IPS DF 4.7 (cell line): ENCODE measurements at regions not wholly inside any gene's neighbourhood (a gene's known extent, or its start where the extent isn't known, plus 50 kb on each side); places are given as distances from the start of the nearest gene placed in this dataset.
"Not testable (repeated sequence)": the region's sequence is repeated elsewhere in the genome, so short reads cannot be mapped to it uniquely, and the experiment has no call there.

Experiments
- DNase-seq: peaks from one replicate; pipeline ENCODE4 v3.0.0-alpha.2; 2013; ENCODE audit warnings: low spot score; ENCODE audit errors: extremely low read depth

DNA sequence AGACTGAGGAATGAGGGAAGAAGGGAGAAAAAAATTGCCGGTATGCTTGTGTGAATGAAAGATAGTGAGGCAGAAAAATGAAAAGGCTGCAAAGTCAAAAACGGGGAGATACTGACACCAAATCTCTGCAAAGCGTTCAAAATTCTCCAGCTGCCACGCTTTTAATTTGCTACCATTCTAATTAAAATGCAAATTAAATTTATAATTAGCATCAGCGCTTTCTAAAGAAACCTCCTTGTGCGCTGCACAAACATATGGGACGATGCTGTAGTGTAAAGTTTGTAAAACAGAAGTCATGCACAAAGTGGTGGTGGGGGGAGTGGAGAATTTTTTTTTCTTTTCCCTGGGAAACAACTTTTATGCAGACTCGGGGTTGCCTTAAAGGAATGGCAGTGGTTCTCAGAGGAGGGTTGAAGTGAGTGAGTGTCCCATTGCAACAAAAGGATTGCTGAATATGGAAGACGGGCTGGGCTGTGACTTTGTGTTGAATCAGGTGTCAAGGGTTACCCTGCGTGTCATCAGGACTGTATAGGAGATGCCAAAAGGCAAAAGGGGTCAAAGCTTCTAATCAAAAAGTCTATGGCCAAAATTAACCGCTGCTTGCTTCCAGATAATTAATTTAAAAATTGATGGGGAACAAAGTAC lies 472.2 kb downstream of the NR2F2 start:
- no peak for DNase-seq

DNA sequence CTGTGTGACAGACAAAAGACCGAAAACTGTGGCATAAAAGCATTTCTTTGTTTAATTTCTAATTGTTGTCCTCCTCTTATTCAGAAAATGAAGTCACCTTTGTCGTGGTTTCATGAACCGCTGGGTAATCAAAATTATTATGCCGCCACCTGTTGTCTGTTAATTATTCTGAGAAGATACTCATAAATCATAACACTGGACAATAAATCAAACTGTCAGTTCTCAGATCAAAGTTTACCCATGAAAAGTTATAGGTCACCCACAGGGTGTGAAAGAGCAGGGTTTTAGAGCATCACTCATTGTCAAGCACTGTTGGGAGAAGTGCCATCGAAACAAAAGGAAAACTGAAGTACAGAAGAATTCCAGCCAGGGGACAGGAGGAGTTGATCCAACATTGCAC lies 474.3 kb downstream of the NR2F2 start:
- no peak for DNase-seq

- DNase-seq: no peak
Observed at GRCh38 chr15:96807361-96807760, 476.9 kb downstream of the NR2F2 start.

DNA sequence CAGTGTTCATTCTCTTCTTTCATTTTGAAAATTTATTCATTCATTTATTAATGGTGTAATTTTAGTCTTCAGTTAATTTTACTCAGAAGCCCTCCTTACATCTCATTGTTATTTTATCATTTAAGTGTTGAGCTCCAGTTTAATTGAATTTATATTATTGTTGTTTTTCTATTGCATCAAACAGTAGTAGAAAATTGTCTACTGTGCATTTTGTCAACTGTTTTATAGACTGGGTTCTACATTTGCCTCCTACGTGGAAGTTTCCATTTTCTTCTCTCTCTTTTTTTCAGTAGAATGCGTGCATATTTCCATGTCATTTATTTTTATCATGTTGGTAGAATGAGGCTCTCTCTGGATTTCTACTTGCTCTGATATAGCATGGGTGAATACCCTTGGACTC lies 487.4 kb downstream of the NR2F2 start:
- no peak for DNase-seq

- DNase-seq: no peak
Observed at GRCh38 chr15:96818861-96819260, 488.4 kb downstream of the NR2F2 start.

DNA sequence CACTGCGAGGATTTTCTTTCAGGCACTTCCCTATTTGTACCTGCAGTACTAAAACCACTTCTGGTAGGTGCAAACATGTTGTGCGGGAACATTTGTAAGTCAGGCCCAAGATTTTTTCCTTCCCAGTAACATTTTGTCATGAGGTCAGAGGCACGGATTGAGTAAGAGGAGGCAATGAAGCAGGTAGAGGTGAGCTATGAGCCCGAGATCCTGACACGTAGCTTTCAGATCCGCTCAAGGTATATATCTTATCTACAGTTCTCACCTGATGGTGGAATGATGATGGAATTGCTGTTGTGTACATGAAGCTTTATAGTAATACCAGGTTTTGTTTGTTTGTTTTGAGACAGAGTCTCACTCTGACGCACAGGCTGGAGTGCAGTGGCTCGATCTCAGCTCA lies 497.5 kb downstream of the NR2F2 start:
- no peak for DNase-seq

GRCh38 chr15:96837241-96837970 lies 506.9 kb downstream of the NR2F2 start:
- DNase-seq: no peak

DNA sequence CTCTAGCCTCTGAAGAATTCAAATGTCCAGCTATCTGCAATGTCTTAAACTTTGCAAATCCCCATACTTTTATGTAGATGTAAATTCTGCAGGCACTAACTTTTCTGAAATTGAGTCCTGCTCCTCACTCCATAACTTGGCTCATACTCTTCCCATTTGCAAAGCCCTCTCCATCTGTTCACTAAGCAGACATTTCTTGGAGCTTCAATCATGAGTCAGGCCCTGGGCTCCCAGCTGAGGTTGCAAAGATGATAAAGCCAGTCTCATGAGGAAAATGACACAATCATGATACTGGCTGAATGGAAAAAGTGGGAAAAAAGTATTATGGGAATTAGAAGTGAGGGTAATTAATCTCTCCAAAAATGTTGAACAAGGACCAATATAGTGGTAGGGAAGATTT lies 507.6 kb downstream of the NR2F2 start:
- no peak for DNase-seq

DNA sequence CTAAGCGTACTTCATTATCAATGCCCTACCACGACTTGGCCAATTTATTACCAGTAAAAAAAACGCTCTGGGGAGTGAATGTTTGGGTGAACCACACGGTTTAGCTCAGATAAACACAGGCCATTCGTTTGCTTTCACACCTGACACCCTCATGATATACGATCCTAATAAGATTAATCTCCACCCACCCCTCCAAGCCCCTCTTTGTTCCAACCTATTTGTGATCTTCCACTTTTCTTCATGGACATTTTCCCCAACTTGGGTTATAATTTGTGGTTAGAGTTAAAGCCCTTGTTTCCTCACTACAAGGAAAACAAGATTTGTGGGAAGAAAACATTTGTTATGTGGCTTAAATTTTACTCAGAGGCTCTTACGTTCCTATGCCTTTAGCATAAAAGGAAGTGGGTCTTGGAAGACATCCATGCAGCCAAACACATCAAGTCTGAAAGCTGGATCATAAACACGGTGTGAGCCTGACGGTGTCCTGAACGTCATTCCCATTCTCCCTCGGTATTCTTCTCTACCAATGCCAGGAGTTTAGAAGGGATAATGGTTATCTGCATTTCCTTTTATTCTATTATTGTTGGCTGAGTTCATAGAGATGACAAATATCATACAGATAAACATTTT lies 518.9 kb downstream of the NR2F2 start:
- no peak for DNase-seq

GRCh38 chr15:96851613-96852012 lies 521.1 kb downstream of the NR2F2 start:
- no peak for DNase-seq

- DNase-seq: no peak
Observed at GRCh38 chr15:96858694-96859093, 528.2 kb downstream of the NR2F2 start.

GRCh38 chr15:96860741-96861140 lies 530.2 kb downstream of the NR2F2 start:
- no peak for DNase-seq

GRCh38 chr15:96867992-96868391 lies 537.5 kb downstream of the NR2F2 start:
- DNase-seq: no peak

DNA sequence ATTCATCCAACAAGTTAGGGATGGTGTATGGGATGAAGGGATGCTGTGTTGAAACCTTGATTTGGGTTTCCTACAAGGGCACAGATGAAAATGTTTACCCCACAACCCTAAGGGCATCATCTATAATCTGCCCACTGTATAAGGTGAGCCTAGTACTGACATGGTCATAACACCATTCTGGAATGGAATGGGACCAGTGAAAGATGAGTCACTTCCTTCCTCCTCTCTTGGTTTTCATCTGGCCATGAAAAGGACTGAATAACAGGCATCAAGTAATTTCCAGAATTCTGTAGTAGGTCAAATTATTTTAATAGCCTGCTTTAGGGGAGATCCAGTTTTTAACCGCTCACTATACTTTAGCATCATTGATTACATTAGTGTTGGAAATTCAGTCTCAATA lies 538.6 kb downstream of the NR2F2 start:
- no peak for DNase-seq

GRCh38 chr15:96869790-96870189 lies 539.3 kb downstream of the NR2F2 start:
- no peak for DNase-seq

DNA sequence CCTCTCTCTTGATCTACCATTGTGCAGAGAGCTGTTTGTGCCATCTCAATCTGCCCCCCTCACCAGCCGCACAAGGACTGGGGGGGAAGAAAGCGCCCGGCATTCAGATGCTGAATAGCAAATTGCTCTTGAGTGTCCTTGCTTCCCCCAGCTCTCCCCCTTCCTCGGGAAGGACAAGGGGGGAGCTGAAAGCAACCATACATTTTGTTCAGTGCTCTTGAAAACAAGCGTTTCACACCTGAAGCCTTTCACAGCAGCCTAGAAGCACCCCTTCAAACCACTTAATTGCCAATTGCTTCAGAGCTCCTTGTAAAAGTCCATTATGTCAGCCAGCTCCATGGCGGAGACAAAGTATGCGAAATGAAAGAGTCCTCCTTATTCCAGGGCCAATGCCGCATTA lies 540.1 kb downstream of the NR2F2 start:
- no peak for DNase-seq

GRCh38 chr15:96877442-96877841 lies 546.9 kb downstream of the NR2F2 start:
- not testable (repeated sequence) for DNase-seq

- no peak for DNase-seq
Observed at GRCh38 chr15:96878129-96878528, 547.6 kb downstream of the NR2F2 start.

- DNase-seq: no peak
Observed at GRCh38 chr15:96882121-96882772, 551.7 kb downstream of the NR2F2 start.

GRCh38 chr15:96887730-96888129 lies 557.2 kb downstream of the NR2F2 start:
- no peak for DNase-seq

DNA sequence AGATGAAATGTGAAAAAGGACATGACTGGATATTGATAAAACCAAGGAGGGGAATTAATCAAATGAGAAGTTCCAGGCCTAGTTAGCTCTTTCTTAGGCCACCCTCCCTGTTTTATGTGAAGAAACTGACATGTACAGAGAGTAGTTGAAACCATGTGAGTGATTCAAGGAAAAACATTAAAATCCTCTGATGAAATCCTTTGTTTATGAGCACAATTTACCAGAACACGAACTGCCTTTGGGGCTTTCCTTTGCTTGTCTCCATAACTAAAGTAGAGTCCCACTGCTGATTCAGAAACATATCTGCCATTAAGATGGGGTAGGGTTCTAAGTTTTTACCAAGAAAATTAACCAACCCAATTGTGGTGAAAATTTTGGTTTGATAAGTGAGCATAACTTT lies 558.3 kb downstream of the NR2F2 start:
- DNase-seq: no peak
